DMS53 (cell line): ENCODE measurements at regions not wholly inside any gene's neighbourhood (a gene's known extent, or its start where the extent isn't known, plus 50 kb on each side); places are given as distances from the start of the nearest gene placed in this dataset.
A peak's percentile ranks its signal among the peaks of the same experiment; 100 is the strongest.
"Not testable (repeated sequence)": the region's sequence is repeated elsewhere in the genome, so short reads cannot be mapped to it uniquely, and the experiment has no call there.

Experiments used
- DNase-seq: peaks from one replicate; lab custom pipeline; 2025; lab: John Stamatoyannopoulos, UW

DNA sequence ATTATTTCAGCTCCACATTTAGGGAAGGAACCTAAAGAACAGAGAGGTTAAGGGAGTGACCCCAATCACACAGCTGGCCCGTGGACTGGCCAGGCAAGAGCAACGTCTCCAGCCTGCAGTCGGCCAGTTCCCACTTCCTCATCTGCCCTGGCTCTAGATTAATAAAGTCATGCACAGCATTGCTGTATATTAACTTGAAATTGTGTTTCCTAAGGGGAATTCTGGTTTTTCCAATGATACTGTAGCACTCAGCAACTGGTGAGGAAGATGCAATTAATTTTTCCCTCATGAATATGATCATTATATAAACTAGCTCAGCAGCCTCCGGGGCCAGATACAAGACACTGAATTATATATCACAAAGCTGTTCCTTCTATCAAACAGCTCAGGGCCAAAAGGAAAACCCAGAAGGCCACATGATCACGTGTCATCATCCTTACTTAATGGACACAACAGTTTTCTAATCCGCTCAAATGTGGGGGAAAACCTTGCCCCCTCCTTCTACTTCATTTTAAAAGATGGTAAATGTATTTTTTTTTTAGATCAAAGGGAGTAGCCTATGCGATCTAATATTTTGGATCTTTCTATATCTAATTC, 295.3 kb upstream of the PRKCQ start:
- no peak for DNase-seq

DNA sequence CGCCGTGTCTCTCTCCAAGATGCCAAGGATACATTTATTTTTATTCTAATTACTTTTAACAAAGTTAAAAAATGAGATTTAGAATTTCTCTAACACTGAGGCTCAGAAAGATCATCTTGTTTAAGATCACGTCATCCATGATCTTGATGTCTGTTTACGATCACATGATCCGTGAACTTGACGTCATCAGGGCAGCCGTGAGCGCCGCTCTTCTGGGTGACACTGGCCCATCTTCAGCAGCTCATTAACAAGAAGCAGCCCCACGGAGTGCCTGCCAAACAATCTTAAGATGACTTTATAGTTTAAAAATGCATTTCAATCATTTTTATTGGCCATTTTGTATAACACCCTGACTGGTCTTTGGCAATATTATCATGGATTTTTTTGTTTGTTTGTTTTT, 291.1 kb upstream of the PRKCQ start:
- peak; percentile 12 for DNase-seq

DNA sequence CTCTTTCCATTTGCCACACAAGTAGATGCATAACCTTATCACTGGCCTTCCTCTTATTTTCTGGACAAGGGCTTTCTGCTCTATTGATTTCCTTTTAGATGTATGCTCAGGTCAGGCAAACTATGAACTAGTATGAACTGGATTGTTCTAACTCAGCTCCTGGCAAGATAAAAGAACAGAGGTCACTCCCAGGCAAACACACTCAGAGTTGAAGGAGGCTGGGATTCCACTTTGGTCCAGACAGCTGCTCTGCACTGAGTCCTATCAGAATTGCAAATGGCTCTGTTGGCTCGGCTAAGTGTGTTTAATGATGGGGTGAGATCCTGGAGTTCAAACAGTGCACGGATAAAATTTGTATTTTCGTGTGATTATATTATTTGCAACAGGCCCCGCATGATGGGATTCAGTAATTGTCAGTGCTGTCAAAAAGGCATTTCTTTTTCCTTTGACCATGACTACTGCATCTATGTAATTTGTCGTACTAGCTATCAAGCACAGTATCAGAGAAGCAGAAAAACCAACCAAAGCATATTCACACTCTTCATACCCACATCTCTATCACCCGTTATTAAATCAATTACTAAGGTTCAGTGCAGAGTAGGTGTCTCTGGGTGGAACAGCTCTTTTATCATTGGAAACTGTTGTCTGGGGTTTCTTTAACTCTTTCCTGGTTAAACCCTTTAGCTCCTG, 288.1 kb upstream of the PRKCQ start:
- DNase-seq = no peak

- DNase-seq = no peak
Observed at GRCh38 chr10:6866757-6867156, 286.7 kb upstream of the PRKCQ start.

GRCh38 chr10:6864142-6864541, 284.1 kb upstream of the PRKCQ start:
- DNase-seq = no peak

GRCh38 chr10:6863381-6863780, 283.3 kb upstream of the PRKCQ start:
- no peak for DNase-seq

DNA sequence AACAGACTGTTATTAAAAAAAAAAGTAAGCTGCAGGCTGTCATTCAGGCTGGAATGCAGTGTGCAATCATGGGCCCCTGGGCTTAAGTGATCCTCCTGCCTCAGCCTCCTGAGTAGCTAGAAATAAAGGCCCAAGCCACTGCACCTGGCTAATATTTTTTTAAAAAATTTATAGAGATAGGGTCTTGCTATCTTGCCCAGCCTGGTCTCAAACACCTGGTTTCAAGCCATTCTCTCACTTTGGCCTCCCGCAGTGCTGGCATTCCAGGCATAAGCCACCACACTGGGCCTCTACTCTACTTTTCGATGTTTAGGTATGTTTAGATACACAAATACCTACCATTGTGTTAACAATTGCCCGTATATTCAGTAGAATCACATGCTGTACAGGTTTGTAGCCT, 270.4 kb upstream of the PRKCQ start:
- no peak for DNase-seq

DNA sequence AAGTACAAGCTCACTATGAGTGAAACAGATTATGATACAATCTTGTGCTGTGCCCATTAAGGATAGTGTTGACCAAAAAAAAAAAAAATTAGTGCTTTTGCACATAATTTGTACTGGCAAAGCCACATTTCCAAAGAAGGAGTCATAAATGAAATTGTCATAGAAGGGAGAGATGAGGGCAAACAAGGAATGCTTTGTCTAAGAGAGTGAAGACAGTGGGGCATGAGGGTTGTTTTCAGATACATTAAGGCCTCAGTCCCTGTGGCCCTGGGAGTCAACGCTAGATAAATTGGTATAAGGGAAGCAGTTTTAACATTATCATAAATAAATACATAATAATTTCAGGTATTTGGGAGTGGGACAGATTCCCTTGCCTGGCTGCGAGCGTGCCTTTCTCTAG, 267.5 kb upstream of the PRKCQ start:
- no peak for DNase-seq

- DNase-seq = no peak
Observed at GRCh38 chr10:6843894-6844650, 264.0 kb upstream of the PRKCQ start.

- peak; percentile 17 for DNase-seq
Observed at GRCh38 chr10:6843481-6843881, 263.4 kb upstream of the PRKCQ start.

- DNase-seq = no peak
Observed at GRCh38 chr10:6842722-6843121, 262.6 kb upstream of the PRKCQ start.

DNA sequence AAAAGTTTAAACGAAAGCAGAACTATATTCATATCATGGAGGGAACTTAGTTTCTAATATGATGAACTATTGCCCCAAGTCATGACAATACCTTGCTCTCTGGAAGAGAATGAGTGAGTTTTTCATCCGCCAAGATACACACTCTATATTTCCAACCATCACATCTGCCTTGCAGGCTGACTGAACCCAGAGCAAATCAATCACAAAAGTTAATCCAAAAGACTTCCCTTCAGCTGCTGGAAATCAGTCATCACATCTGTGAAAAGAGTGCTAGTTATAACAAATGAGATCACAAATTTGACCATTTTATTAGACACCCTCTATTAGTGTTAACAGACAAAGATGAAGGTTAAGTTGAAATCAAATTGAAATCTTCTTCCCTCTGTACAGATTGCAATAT, 261.7 kb upstream of the PRKCQ start:
- DNase-seq = no peak

- no peak for DNase-seq
Observed at GRCh38 chr10:6840766-6841165, 260.7 kb upstream of the PRKCQ start.

- no peak for DNase-seq
Observed at GRCh38 chr10:6840201-6840691, 260.2 kb upstream of the PRKCQ start.

DNA sequence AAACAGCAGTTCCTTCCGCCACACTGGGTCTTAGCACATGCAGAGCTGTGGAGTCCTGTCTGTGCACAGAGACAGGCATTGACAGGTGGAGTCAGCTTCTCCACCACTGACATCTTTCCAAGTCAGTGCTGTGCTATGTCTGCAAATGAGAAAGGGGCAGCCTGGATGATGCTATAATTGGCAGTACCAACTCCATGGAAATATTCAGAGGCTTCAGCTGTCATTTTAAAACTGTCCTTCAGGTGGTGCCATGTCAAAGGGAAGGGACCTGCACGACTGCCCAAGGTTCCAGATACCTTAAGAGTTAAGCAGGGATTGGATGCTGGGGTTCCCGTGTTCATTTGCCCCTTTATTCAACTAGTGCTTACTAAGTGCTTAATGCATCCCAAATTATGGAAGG, 258.0 kb upstream of the PRKCQ start:
- DNase-seq = peak; percentile 32

- no peak for DNase-seq
Observed at GRCh38 chr10:6833458-6834011, 253.5 kb upstream of the PRKCQ start.

- not testable (repeated sequence) for DNase-seq
Observed at GRCh38 chr10:6830981-6831380, 250.9 kb upstream of the PRKCQ start.

GRCh38 chr10:6824793-6825192, 244.7 kb upstream of the PRKCQ start:
- not testable (repeated sequence) for DNase-seq

- no peak for DNase-seq
Observed at GRCh38 chr10:6823770-6824169, 243.7 kb upstream of the PRKCQ start.

- no peak for DNase-seq
Observed at GRCh38 chr10:6819301-6819700, 239.2 kb upstream of the PRKCQ start.

DNA sequence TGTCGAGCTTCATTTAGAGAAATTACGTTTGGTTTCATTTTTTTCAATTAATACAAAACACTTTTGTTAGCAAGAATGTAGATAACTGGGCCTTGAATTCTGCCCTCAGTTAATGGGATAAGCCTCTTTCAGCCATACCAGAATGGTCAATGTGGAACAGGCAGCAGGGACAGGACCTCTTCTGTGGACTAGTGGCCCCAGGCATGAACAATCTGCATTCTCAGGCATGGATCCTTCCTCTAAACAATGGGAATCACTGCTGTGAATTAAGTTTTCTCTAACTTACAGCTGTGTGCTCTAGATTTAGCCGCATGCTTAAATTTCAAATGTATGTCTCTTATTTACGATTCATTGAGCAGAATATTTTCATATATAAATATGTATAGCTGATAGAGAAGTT, 237.7 kb upstream of the PRKCQ start:
- no peak for DNase-seq

GRCh38 chr10:6815346-6815745, 235.3 kb upstream of the PRKCQ start:
- no peak for DNase-seq

DNA sequence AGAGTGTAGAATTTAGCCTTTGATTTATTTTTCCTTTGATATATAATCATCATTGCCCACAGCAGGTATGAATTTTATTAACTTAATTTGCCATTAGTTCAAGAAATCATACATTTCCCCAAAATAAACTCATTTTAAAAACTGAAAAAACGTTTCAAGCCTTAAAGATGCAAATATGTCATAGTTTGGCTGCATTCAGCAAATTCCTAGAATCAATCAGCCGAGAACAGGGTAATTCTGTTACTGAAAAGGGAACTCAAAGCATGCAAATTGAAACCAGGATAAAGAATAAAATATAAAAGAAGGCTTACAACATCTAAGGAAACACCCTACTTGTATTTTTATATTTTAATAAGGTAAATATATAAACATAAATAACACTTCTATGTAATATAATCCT, 233.8 kb upstream of the PRKCQ start:
- DNase-seq = no peak
